ENCODE measurements at regions not wholly inside any gene's neighbourhood (a gene's known extent, or its start where the extent isn't known, plus 50 kb on each side); places are given as distances from the start of the nearest gene placed in this dataset.

GRCh38 chr2:239670463-239671120 lies 269.8 kb upstream of the HDAC4 start:
- H3K9ac ChIP-seq (ENCODE audit: low read depth in 1 of 2, low read length in 2 of 2), result no peak overlapping the region
- 73% methylated on average over 7 of the region's 7 CpGs for WGBS

GRCh38 chr2:239669899-239670460 lies 269.2 kb upstream of the HDAC4 start:
- H3K36me3 ChIP-seq (ENCODE audit: control insufficient read depth in 4 of 4, insufficient read depth in 3 of 4, low read depth in 1 of 4, low read length in 3 of 4), result no peaks in the 10 kb centered on the region
- no peaks in the 10 kb centered on the region for H3K27me3 ChIP-seq (ENCODE audit: control insufficient read depth in 4 of 4, insufficient read depth in 4 of 4, low read length in 3 of 4)
- H3K27ac ChIP-seq (ENCODE audit: low read depth in 1 of 2, low read length in 2 of 2), result no peak overlapping the region
- 87% methylated on average over 17 of the region's 17 CpGs for WGBS
- no peaks in the 10 kb centered on the region for H3K4me1 ChIP-seq (ENCODE audit: control insufficient read depth in 4 of 4, insufficient read depth in 4 of 4, low read length in 3 of 4)
- H3K9ac ChIP-seq (ENCODE audit: low read depth in 1 of 2, low read length in 2 of 2), result no peak overlapping the region
- TF ChIP-seq REST (IDR thresholded peaks at IDR 0.05) (no peak), HNF4G (IDR thresholded peaks at IDR 0.05) (no peak), RXRA (IDR thresholded peaks at IDR 0.05) (no peak), ATF3 (IDR thresholded peaks at IDR 0.05) (no peak), TAF1 (conservative IDR thresholded peaks at IDR 0.05) (no peak), YY1 (IDR thresholded peaks at IDR 0.05) (no peak), JUND (IDR thresholded peaks at IDR 0.05) (no peak), NR2F2 (IDR thresholded peaks at IDR 0.05) (no peak), RAD21 (IDR thresholded peaks at IDR 0.05) (no peak), HNF4A (conservative IDR thresholded peaks at IDR 0.05) (no peak), CTCF (IDR thresholded peaks at IDR 0.05; ENCODE audit: low read depth, low read length, missing input control) (no peak), MAX (IDR thresholded peaks at IDR 0.05) (no peak), EGR1 (IDR thresholded peaks at IDR 0.05; ENCODE audit: low read depth in 2 of 2) (no peak), FOXA2 (IDR thresholded peaks at IDR 0.05) (no peak), FOXA1 (IDR thresholded peaks at IDR 0.05) (no peak), SP1 (IDR thresholded peaks at IDR 0.05) (no peak)
- H3K9me3 ChIP-seq (ENCODE audit: control insufficient read depth in 4 of 4, low read length in 3 of 4), result no peaks in the 10 kb centered on the region
- no peak for DNase-seq (ENCODE audit: low spot score)
- H3K4me3 ChIP-seq (ENCODE audit: low read depth in 1 of 3, low read length in 3 of 3), result no peak overlapping the region

More at GRCh38 chr2:239670463-239671120, 269.8 kb upstream of the HDAC4 start:
- Histone ChIP-seq H3K9me3 (ENCODE audit: control insufficient read depth in 4 of 4, low read length in 3 of 4) (no peaks in the 10 kb centered on the region), H3K4me3 (ENCODE audit: low read depth in 1 of 3, low read length in 3 of 3) (no peak overlapping the region), H3K27ac (ENCODE audit: low read depth in 1 of 2, low read length in 2 of 2) (no peak overlapping the region), H3K27me3 (ENCODE audit: control insufficient read depth in 4 of 4, insufficient read depth in 4 of 4, low read length in 3 of 4) (no peaks in the 10 kb centered on the region), H3K4me1 (ENCODE audit: control insufficient read depth in 4 of 4, insufficient read depth in 4 of 4, low read length in 3 of 4) (no peaks in the 10 kb centered on the region), H3K36me3 (ENCODE audit: control insufficient read depth in 4 of 4, insufficient read depth in 3 of 4, low read depth in 1 of 4, low read length in 3 of 4) (no peaks in the 10 kb centered on the region)
- DNase-seq (ENCODE audit: low spot score), result no peak
- TF ChIP-seq EGR1 (IDR thresholded peaks at IDR 0.05; ENCODE audit: low read depth in 2 of 2) (no peak), JUND (IDR thresholded peaks at IDR 0.05) (no peak), REST (IDR thresholded peaks at IDR 0.05) (no peak), FOXA1 (IDR thresholded peaks at IDR 0.05) (no peak)

All from liver (tissue), 8 donors.